NCI-H1105 treated with DMSO at 0.1 percent for 48 hours (cell line): ENCODE measurements at regions not wholly inside any gene's neighbourhood (a gene's known extent, or its start where the extent isn't known, plus 50 kb on each side); places are given as distances from the start of the nearest gene placed in this dataset.
"Not testable (repeated sequence)": the region's sequence is repeated elsewhere in the genome, so short reads cannot be mapped to it uniquely, and the experiment has no call there.

Experiments
- DNase-seq: peaks from one replicate; lab custom pipeline; 2025; lab: John Stamatoyannopoulos, UW

GRCh38 chr11:38721586-38722315 is 2123.7 kb upstream of the RAG2 start:
- no peak for DNase-seq

- no peak for DNase-seq
Measured at GRCh38 chr11:38718659-38719058, 2120.6 kb upstream of the RAG2 start.

GRCh38 chr11:38718049-38718448 is 2120.0 kb upstream of the RAG2 start:
- no peak for DNase-seq

- no peak for DNase-seq
Measured at GRCh38 chr11:38711110-38711509, 2113.1 kb upstream of the RAG2 start.

GRCh38 chr11:38710262-38710661 is 2112.2 kb upstream of the RAG2 start:
- no peak for DNase-seq

GRCh38 chr11:38700111-38700510 is 2102.1 kb upstream of the RAG2 start:
- DNase-seq = no peak

GRCh38 chr11:38693306-38693705 is 2095.3 kb upstream of the RAG2 start:
- no peak for DNase-seq

- DNase-seq = not testable (repeated sequence)
Measured at GRCh38 chr11:38690211-38690610, 2092.2 kb upstream of the RAG2 start.

- no peak for DNase-seq
Measured at GRCh38 chr11:38687008-38687407, 2089.0 kb upstream of the RAG2 start.

GRCh38 chr11:38683484-38683883 is 2085.4 kb upstream of the RAG2 start:
- DNase-seq = no peak

GRCh38 chr11:38680746-38681145 is 2082.7 kb upstream of the RAG2 start:
- no peak for DNase-seq

- DNase-seq = no peak
Measured at GRCh38 chr11:38680166-38680565, 2082.1 kb upstream of the RAG2 start.

- DNase-seq = no peak
Measured at GRCh38 chr11:38672445-38672844, 2074.4 kb upstream of the RAG2 start.

GRCh38 chr11:38667359-38667758 is 2069.3 kb upstream of the RAG2 start:
- DNase-seq = no peak

GRCh38 chr11:38648604-38649003 is 2050.6 kb upstream of the RAG2 start:
- DNase-seq = no peak

GRCh38 chr11:38646382-38646781 is 2048.3 kb upstream of the RAG2 start:
- DNase-seq = no peak

- DNase-seq = no peak
Measured at GRCh38 chr11:38640854-38641253, 2042.8 kb upstream of the RAG2 start.

- DNase-seq = no peak
Measured at GRCh38 chr11:38612701-38613100, 2014.7 kb upstream of the RAG2 start.

- DNase-seq = not testable (repeated sequence)
Measured at GRCh38 chr11:38601371-38601770, 2003.3 kb upstream of the RAG2 start.

GRCh38 chr11:38598418-38598817 is 2000.4 kb upstream of the RAG2 start:
- DNase-seq = no peak

- not testable (repeated sequence) for DNase-seq
Measured at GRCh38 chr11:38595359-38596016, 1997.5 kb upstream of the RAG2 start.

GRCh38 chr11:38594895-38595294 is 1996.9 kb upstream of the RAG2 start:
- DNase-seq = no peak

GRCh38 chr11:38593649-38594048 is 1995.6 kb upstream of the RAG2 start:
- no peak for DNase-seq

- no peak for DNase-seq
Measured at GRCh38 chr11:38582756-38583155, 1984.7 kb upstream of the RAG2 start.
